Neural cell (in vitro differentiated cells): ENCODE measurements at regions not wholly inside any gene's neighbourhood (a gene's known extent, or its start where the extent isn't known, plus 50 kb on each side); places are given as distances from the start of the nearest gene placed in this dataset.

Experiments used
- H2AFZ ChIP-seq: fragments of 200-600, 300-800 bp; sonication (generic), shearing (Covaris generic); 2 replicates; pipeline ENCODE4 v1.6.0; 2014; ENCODE audit warnings: low read depth, mild to moderate bottlenecking, antibody characterized with exemption, low read length, moderate library complexity
- H3F3A ChIP-seq: fragments of 200-600 bp; shearing (Covaris generic); 2 replicates; pipeline ENCODE4 v1.6.1; 2016; ENCODE audit warnings: mild to moderate bottlenecking, moderate library complexity, mixed read lengths, antibody characterized with exemption, low read length; ENCODE audit not compliant: insufficient read depth, poor library complexity, severe bottlenecking
- H3K27ac ChIP-seq: fragments of 200-600, 300-800 bp; sonication (generic), shearing (Covaris generic); 2 replicates; pipeline ENCODE4 v1.5.1; 2014; ENCODE audit warnings: mild to moderate bottlenecking, low read length, moderate library complexity
- H3K27me3 ChIP-seq: fragments of 300-800, 200-600 bp; sonication (generic), shearing (Covaris generic); 2 replicates; pipeline ENCODE4 v1.6.0; 2014; ENCODE audit warnings: mild to moderate bottlenecking, low read depth, low read length, moderate library complexity; ENCODE audit not compliant: insufficient read depth
- H3K36me3 ChIP-seq: fragments of 300-800, 200-600 bp; sonication (generic), shearing (Covaris generic); 2 replicates; pipeline ENCODE4 v1.5.1; 2014; ENCODE audit warnings: mild to moderate bottlenecking, antibody characterized with exemption, low read length, moderate library complexity; ENCODE audit not compliant: insufficient read depth
- H3K4me2 ChIP-seq: fragments of 300-800, 200-600 bp; sonication (generic), shearing (Covaris generic); 2 replicates; pipeline ENCODE4 v1.6.0; 2014; ENCODE audit warnings: mild to moderate bottlenecking, low read length
- H3K4me3 ChIP-seq: fragments of 300-800, 200-600 bp; sonication (generic), shearing (Covaris generic); 2 replicates; pipeline ENCODE4 v1.5.1; 2014; ENCODE audit warnings: mild to moderate bottlenecking, low read length, moderate library complexity
- H3K79me2 ChIP-seq: fragments of 200-600 bp; shearing (Covaris generic); replicated peaks from 2 replicates; pipeline ENCODE4 v1.6.0; 2014; ENCODE audit warnings: mild to moderate bottlenecking, low read length, moderate library complexity; ENCODE audit not compliant: insufficient read depth
- H3K9ac ChIP-seq: fragments of 300-800, 200-600 bp; sonication (generic), shearing (Covaris generic); 2 replicates; pipeline ENCODE4 v1.6.1; 2016; ENCODE audit warnings: mild to moderate bottlenecking, low read length, mixed read lengths
- H3K9me2 ChIP-seq: fragments of 200-600 bp; shearing (Covaris generic); 2 replicates; pipeline ENCODE4 v1.6.1; 2016; ENCODE audit warnings: mild to moderate bottlenecking, low read length, mixed read lengths; ENCODE audit not compliant: insufficient read depth
- H3K9me3 ChIP-seq: fragments of 200-600, 300-800 bp; sonication (generic), shearing (Covaris generic); 2 replicates; pipeline ENCODE4 v1.6.1; 2016; ENCODE audit warnings: mild to moderate bottlenecking, mixed run types, low read length, moderate library complexity, mixed read lengths
- H4K20me1 ChIP-seq: fragments of 200-600 bp; shearing (Covaris generic); 2 replicates; pipeline ENCODE4 v1.6.1; 2016; ENCODE audit warnings: mild to moderate bottlenecking, mixed run types; ENCODE audit not compliant: insufficient read depth
- EP300 ChIP-seq: fragments of 450-650 bp; conservative IDR thresholded peaks from 2 replicates; pipeline ENCODE4 v1.6.1; 2014; ENCODE audit warnings: antibody characterized with exemption, mild to moderate bottlenecking, moderate library complexity; ENCODE audit not compliant: poor library complexity, severe bottlenecking
- EZH2 ChIP-seq: fragments of 200-600, 300-800 bp; shearing (Covaris generic), sonication (generic); IDR thresholded peaks from 2 replicates; pipeline ENCODE4 v1.6.1; 2014; ENCODE audit warnings: antibody characterized with exemption, low read length, borderline replicate concordance, mild to moderate bottlenecking; ENCODE audit not compliant: insufficient read depth, poor library complexity, severe bottlenecking
- MXI1 ChIP-seq: fragments of 450-650 bp; conservative IDR thresholded peaks from 2 replicates; pipeline ENCODE4 v1.6.1; 2014; ENCODE audit warnings: antibody characterized with exemption, mild to moderate bottlenecking; ENCODE audit not compliant: poor library complexity, severe bottlenecking
- POLR2AphosphoS5 ChIP-seq: IDR thresholded peaks from 2 replicates; pipeline ENCODE4 v1.6.1; 2012
- RAD21 ChIP-seq: fragments of 450-650 bp; conservative IDR thresholded peaks from 2 replicates; pipeline ENCODE4 v1.6.1; 2014; ENCODE audit warnings: antibody characterized with exemption, mild to moderate bottlenecking, moderate library complexity
- SMC3 ChIP-seq: fragments of 450-650 bp; conservative IDR thresholded peaks from 2 replicates; pipeline ENCODE4 v1.6.1; 2014; ENCODE audit warnings: antibody characterized with exemption, mild to moderate bottlenecking, moderate library complexity; ENCODE audit not compliant: poor library complexity
- TAF1 ChIP-seq: IDR thresholded peaks from 2 replicates; pipeline ENCODE4 v1.6.1; 2012; ENCODE audit warnings: low read depth
- TF ChIP-seq, protein P1 (sequence below): IDR thresholded peaks from 2 replicates; pipeline ENCODE4 v1.6.1; 2012; ENCODE audit warnings: borderline replicate concordance
- TF ChIP-seq, protein P2 (sequence below): fragments of 450-650 bp; IDR thresholded peaks from 2 replicates; pipeline ENCODE4 v1.5.1; 2014; ENCODE audit warnings: antibody characterized with exemption, mild to moderate bottlenecking, moderate library complexity; ENCODE audit not compliant: poor library complexity, severe bottlenecking

DNA sequence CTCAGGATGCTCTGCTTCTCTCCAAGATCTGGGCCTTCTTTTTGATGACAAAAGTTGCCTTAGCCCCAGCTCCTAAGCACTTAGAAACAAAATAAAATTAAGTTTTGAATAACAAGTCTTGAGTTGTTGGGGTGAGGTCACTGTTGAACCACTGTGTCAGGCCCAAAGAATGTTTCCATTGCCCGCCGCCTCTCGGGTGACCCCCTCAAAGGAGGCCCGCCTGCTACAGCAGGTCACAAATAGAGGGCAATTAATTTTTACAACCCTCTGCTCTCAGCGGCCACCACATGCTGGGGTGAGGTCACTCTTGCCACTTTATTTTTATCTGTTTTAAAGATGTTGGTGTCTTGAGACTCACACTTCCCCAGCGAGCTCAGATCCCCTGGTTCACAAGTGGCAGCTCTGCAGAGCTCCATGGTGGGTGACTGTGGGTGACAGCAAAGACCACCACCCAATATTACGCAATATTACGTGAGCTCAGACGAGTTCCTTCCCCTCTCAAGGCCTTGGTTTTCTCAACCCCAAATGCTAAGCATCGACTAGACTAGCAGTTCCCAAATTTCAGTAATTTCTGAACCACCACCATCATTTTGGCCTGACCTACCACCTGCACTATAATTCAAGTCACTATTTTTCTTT is 247.7 kb upstream of the PMEPA1 start:
- TF ChIP-seq MXI1 (no peak), TAF1 (no peak), SMC3 (no peak), RAD21 (no peak), EZH2 (no peak), POLR2AphosphoS5 (no peak), EP300 (no peak)
- TF ChIP-seq, protein P1, sequence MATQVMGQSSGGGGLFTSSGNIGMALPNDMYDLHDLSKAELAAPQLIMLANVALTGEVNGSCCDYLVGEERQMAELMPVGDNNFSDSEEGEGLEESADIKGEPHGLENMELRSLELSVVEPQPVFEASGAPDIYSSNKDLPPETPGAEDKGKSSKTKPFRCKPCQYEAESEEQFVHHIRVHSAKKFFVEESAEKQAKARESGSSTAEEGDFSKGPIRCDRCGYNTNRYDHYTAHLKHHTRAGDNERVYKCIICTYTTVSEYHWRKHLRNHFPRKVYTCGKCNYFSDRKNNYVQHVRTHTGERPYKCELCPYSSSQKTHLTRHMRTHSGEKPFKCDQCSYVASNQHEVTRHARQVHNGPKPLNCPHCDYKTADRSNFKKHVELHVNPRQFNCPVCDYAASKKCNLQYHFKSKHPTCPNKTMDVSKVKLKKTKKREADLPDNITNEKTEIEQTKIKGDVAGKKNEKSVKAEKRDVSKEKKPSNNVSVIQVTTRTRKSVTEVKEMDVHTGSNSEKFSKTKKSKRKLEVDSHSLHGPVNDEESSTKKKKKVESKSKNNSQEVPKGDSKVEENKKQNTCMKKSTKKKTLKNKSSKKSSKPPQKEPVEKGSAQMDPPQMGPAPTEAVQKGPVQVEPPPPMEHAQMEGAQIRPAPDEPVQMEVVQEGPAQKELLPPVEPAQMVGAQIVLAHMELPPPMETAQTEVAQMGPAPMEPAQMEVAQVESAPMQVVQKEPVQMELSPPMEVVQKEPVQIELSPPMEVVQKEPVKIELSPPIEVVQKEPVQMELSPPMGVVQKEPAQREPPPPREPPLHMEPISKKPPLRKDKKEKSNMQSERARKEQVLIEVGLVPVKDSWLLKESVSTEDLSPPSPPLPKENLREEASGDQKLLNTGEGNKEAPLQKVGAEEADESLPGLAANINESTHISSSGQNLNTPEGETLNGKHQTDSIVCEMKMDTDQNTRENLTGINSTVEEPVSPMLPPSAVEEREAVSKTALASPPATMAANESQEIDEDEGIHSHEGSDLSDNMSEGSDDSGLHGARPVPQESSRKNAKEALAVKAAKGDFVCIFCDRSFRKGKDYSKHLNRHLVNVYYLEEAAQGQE = no peak
- TF ChIP-seq, protein P2, sequence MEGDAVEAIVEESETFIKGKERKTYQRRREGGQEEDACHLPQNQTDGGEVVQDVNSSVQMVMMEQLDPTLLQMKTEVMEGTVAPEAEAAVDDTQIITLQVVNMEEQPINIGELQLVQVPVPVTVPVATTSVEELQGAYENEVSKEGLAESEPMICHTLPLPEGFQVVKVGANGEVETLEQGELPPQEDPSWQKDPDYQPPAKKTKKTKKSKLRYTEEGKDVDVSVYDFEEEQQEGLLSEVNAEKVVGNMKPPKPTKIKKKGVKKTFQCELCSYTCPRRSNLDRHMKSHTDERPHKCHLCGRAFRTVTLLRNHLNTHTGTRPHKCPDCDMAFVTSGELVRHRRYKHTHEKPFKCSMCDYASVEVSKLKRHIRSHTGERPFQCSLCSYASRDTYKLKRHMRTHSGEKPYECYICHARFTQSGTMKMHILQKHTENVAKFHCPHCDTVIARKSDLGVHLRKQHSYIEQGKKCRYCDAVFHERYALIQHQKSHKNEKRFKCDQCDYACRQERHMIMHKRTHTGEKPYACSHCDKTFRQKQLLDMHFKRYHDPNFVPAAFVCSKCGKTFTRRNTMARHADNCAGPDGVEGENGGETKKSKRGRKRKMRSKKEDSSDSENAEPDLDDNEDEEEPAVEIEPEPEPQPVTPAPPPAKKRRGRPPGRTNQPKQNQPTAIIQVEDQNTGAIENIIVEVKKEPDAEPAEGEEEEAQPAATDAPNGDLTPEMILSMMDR = no peak
- no peaks in the 10 kb centered on the region for H3K27me3 ChIP-seq
- no peaks in the 10 kb centered on the region for H3K36me3 ChIP-seq
- H3K9me2 ChIP-seq = no peaks in the 10 kb centered on the region
- H3K4me3 ChIP-seq = no peak overlapping the region
- no peaks in the 10 kb centered on the region for H3F3A ChIP-seq
- H3K9ac ChIP-seq = no peak overlapping the region
- no peak overlapping the region for H3K27ac ChIP-seq
- no peaks in the 10 kb centered on the region for H3K9me3 ChIP-seq
- no peak overlapping the region for H2AFZ ChIP-seq
- H4K20me1 ChIP-seq = no peaks in the 10 kb centered on the region
- no peaks in the 10 kb centered on the region for H3K79me2 ChIP-seq
- no peak overlapping the region for H3K4me2 ChIP-seq

DNA sequence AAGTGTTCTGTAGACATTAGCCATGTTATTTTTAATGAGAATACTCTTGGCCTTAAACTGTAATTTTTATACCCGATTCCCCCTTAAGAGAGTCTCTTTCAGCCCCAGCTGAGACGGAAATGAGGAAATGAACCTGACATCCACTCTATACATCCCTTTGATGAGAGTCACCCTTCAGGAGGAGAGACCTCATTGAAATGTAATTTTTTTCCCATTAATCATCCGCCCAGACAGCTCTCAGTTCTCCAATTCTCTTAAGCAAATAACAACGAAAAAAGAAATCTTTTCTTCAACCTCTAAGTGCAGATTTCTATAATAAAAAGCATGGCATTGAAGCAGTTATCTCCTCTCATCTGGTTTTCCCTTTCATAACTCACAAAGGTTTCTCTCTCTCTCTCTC is 243.8 kb upstream of the PMEPA1 start:
- H3K9ac ChIP-seq = no peak overlapping the region

More for the DNA sequence above, 243.8 kb upstream of the PMEPA1 start:
- no peak overlapping the region for H3K4me2 ChIP-seq
- no peaks in the 10 kb centered on the region for H4K20me1 ChIP-seq
- H3F3A ChIP-seq = no peaks in the 10 kb centered on the region
- H3K27me3 ChIP-seq = no peaks in the 10 kb centered on the region
- H3K27ac ChIP-seq = no peak overlapping the region
- H3K9me3 ChIP-seq = no peaks in the 10 kb centered on the region
- TF ChIP-seq, protein P2 = no peak
- no peak for TF ChIP-seq EP300
- TF ChIP-seq RAD21 = no peak
- TF ChIP-seq, protein P1 = no peak
- no peak for TF ChIP-seq MXI1
- no peak for TF ChIP-seq SMC3
- TF ChIP-seq EZH2 = no peak
- no peak for TF ChIP-seq TAF1
- no peak for TF ChIP-seq POLR2AphosphoS5
- no peaks in the 10 kb centered on the region for H3K9me2 ChIP-seq
- H3K36me3 ChIP-seq = no peaks in the 10 kb centered on the region
- no peak overlapping the region for H2AFZ ChIP-seq
- no peaks in the 10 kb centered on the region for H3K79me2 ChIP-seq
- no peak overlapping the region for H3K4me3 ChIP-seq
